ENCODE measurements at regions not wholly inside any gene's neighbourhood (a gene's known extent, or its start where the extent isn't known, plus 50 kb on each side); places are given as distances from the start of the nearest gene placed in this dataset.

DNA sequence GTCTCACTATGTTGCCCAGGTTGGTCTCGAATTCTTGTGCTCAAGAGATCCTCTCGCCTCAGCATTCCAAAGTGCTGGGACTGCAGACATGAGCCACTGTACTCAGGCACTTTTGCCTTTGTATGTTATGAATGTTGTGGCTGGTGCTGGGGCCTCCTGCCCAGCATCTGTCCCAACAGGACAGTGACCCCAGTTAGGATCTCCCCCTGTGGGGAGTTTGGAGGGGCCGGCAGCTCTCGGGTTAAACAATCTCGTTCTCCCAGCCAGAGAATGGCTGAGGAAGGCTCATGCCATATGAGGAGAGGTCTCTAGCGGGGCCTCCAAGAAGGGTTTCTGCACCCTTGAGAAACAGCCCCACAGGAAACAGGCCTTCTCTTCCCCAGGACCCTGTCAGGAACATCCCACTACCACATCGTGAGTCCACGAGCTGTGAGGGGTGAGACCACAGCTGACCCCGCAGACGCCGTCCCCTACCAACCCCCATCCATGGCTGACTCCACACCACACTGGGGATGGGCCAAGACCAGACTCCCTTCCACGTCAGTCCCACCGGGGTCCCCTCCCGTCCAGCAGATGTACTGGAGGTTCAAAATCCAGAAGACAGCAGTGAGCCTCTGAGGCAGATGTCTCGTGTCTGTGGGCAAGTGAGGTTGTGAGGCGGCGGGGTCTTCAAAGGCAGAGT, 54.1 kb downstream of the SHANK2 start:
- TF ChIP-seq, protein P1, sequence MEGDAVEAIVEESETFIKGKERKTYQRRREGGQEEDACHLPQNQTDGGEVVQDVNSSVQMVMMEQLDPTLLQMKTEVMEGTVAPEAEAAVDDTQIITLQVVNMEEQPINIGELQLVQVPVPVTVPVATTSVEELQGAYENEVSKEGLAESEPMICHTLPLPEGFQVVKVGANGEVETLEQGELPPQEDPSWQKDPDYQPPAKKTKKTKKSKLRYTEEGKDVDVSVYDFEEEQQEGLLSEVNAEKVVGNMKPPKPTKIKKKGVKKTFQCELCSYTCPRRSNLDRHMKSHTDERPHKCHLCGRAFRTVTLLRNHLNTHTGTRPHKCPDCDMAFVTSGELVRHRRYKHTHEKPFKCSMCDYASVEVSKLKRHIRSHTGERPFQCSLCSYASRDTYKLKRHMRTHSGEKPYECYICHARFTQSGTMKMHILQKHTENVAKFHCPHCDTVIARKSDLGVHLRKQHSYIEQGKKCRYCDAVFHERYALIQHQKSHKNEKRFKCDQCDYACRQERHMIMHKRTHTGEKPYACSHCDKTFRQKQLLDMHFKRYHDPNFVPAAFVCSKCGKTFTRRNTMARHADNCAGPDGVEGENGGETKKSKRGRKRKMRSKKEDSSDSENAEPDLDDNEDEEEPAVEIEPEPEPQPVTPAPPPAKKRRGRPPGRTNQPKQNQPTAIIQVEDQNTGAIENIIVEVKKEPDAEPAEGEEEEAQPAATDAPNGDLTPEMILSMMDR (IDR thresholded peaks at IDR 0.05; ENCODE audit: insufficient read depth, low read depth, low read length), result no peak
- TF ChIP-seq EZH2 (IDR thresholded peaks at IDR 0.05; ENCODE audit: insufficient read depth, low read length), result no peak
